ENCODE measurements at regions not wholly inside any gene's neighbourhood (a gene's known extent, or its start where the extent isn't known, plus 50 kb on each side); places are given as distances from the start of the nearest gene placed in this dataset.

- Histone ChIP-seq H3K36me3 (no peaks in the 10 kb centered on the region), H3K9me3 (no peaks in the 10 kb centered on the region), H3K4me1 (no peaks in the 10 kb centered on the region), H3K27me3 (no peaks in the 10 kb centered on the region), H3K27ac (no peak overlapping the region), H3K4me3 (no peak overlapping the region)
- ATAC-seq (no peak), DNase-seq (no peak)
- intact Hi-C loops (cut with DNase I), result no loop called here
- TF ChIP-seq, protein P1, sequence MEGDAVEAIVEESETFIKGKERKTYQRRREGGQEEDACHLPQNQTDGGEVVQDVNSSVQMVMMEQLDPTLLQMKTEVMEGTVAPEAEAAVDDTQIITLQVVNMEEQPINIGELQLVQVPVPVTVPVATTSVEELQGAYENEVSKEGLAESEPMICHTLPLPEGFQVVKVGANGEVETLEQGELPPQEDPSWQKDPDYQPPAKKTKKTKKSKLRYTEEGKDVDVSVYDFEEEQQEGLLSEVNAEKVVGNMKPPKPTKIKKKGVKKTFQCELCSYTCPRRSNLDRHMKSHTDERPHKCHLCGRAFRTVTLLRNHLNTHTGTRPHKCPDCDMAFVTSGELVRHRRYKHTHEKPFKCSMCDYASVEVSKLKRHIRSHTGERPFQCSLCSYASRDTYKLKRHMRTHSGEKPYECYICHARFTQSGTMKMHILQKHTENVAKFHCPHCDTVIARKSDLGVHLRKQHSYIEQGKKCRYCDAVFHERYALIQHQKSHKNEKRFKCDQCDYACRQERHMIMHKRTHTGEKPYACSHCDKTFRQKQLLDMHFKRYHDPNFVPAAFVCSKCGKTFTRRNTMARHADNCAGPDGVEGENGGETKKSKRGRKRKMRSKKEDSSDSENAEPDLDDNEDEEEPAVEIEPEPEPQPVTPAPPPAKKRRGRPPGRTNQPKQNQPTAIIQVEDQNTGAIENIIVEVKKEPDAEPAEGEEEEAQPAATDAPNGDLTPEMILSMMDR (IDR thresholded peaks at IDR 0.05), result no peak
These were observed 866.9 kb upstream of the FRG1 start for GRCh38 chr4:189073739-189074138.

- intact Hi-C loops (cut with DNase I), result no loop called here
- H3K27me3 ChIP-seq, result no peaks in the 10 kb centered on the region
- H3K4me1 ChIP-seq, result no peaks in the 10 kb centered on the region
- H3K4me3 ChIP-seq, result no peak overlapping the region
- H3K27ac ChIP-seq, result no peak overlapping the region
- H3K9me3 ChIP-seq, result no peaks in the 10 kb centered on the region
- no peaks in the 10 kb centered on the region for H3K36me3 ChIP-seq
- no peak for ATAC-seq
- no peak for DNase-seq
- TF ChIP-seq, protein P1 (IDR thresholded peaks at IDR 0.05), result no peak
These were observed 858.8 kb upstream of the FRG1 start for GRCh38 chr4:189081826-189082225.

- intact Hi-C loops (cut with DNase I), result no loop called here
- Histone ChIP-seq H3K27ac (no peak overlapping the region), H3K36me3 (no peaks in the 10 kb centered on the region), H3K4me1 (no peaks in the 10 kb centered on the region), H3K9me3 (no peaks in the 10 kb centered on the region), H3K27me3 (no peaks in the 10 kb centered on the region), H3K4me3 (no peak overlapping the region)
- TF ChIP-seq, protein P1 (IDR thresholded peaks at IDR 0.05), result no peak
- no peak for ATAC-seq
- no peak for DNase-seq
These were observed 856.9 kb upstream of the FRG1 start for GRCh38 chr4:189083769-189084168.

GRCh38 chr4:189084671-189085070 is 856.0 kb upstream of the FRG1 start:
- no peaks in the 10 kb centered on the region for H3K36me3 ChIP-seq
- H3K27me3 ChIP-seq, result no peaks in the 10 kb centered on the region
- ATAC-seq, result no peak
- no peaks in the 10 kb centered on the region for H3K4me1 ChIP-seq
- TF ChIP-seq, protein P1 (IDR thresholded peaks at IDR 0.05), result no peak
- intact Hi-C loops (cut with DNase I), result no loop called here
- H3K9me3 ChIP-seq, result no peaks in the 10 kb centered on the region
- H3K27ac ChIP-seq, result no peak overlapping the region
- no peak overlapping the region for H3K4me3 ChIP-seq
- DNase-seq, result no peak

DNA sequence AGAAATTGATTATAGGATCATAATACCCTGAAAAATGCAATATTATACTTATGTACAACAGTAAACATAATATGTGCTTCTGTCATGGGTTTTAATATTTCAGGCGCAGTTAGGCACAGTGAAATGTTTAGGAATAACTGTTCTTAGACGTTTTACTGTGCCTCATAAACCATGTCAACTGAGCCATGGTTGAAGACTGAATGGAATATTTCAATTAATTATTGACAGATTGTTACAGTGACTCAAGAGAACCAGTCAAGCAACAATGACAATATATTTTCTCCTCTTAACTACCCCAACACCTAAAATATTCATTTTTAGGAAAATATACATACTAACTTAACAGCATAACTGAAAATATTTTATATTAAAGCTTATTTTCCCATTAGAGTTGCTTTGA is 852.7 kb upstream of the FRG1 start:
- DNase-seq, result no peak
- Histone ChIP-seq H3K4me3 (no peak overlapping the region), H3K36me3 (no peaks in the 10 kb centered on the region), H3K27ac (no peak overlapping the region), H3K4me1 (no peaks in the 10 kb centered on the region), H3K9me3 (no peaks in the 10 kb centered on the region), H3K27me3 (no peaks in the 10 kb centered on the region)
- TF ChIP-seq, protein P1 (IDR thresholded peaks at IDR 0.05), result no peak
- intact Hi-C loops (cut with DNase I), result no loop called here
- ATAC-seq, result no peak

GRCh38 chr4:189088780-189089179 is 851.9 kb upstream of the FRG1 start:
- ATAC-seq (no peak), DNase-seq (no peak)
- Histone ChIP-seq H3K4me1 (no peaks in the 10 kb centered on the region), H3K36me3 (no peaks in the 10 kb centered on the region), H3K4me3 (no peak overlapping the region), H3K9me3 (no peaks in the 10 kb centered on the region), H3K27ac (no peak overlapping the region), H3K27me3 (no peaks in the 10 kb centered on the region)
- intact Hi-C loops (cut with DNase I), result no loop called here
- TF ChIP-seq, protein P1 (IDR thresholded peaks at IDR 0.05), result no peak
